Tibial nerve (tissue), 4 donors: ENCODE measurements at regions not wholly inside any gene's neighbourhood (a gene's known extent, or its start where the extent isn't known, plus 50 kb on each side); places are given as distances from the start of the nearest gene placed in this dataset.

Experiments
- CTCF ChIP-seq, 5 experiments: fragments of 200-600 bp in 3 of 5; fragments of 450-650 bp in 2 of 5; sonication (generic) in 3 of 5; IDR thresholded peaks; one replicate each; pipeline ENCODE4 v1.5.1; 2016 to 2019; ENCODE audit warnings: antibody characterized with exemption in 5 of 5, mild to moderate bottlenecking in 3 of 5, moderate library complexity in 2 of 5
- EP300 ChIP-seq, 2 donors: sonication (generic); formaldehyde crosslinking; IDR thresholded peaks; one replicate each; pipeline ENCODE4 v1.6.1; 2017; ENCODE audit warnings: antibody characterized with exemption in 2 of 2, mild to moderate bottlenecking in 1 of 2
- POLR2A ChIP-seq, 2 donors: fragments of 450-650 bp; IDR thresholded peaks; one replicate each; pipeline ENCODE4 v1.6.1; 2017; ENCODE audit warnings: antibody characterized with exemption in 2 of 2, mild to moderate bottlenecking in 2 of 2, moderate library complexity in 2 of 2

GRCh38 chr1:216925962-216926625, 202.9 kb upstream of the ESRRG start:
- TF ChIP-seq CTCF (IDR thresholded peaks at IDR 0.05) (no peak), POLR2A (IDR thresholded peaks at IDR 0.05) (no peak), EP300 (IDR thresholded peaks at IDR 0.05) (no peak)
